ENCODE measurements at regions not wholly inside any gene's neighbourhood (a gene's known extent, or its start where the extent isn't known, plus 50 kb on each side); places are given as distances from the start of the nearest gene placed in this dataset.

DNA sequence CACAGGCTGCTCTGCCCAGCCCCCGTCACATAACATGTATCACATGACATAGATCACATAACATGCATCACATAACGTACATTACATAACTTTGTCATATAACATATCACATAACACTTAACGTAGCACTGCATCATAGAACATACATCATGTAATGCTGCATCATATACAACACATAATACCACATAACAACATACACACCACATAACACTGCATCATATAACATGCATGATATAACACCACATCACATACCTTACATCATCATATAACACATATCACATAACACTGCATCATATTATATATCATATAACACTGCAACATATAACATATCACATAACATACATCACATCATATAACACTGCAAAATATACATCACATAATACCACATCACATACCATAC, 83.8 kb downstream of the AXIN2 start:
- no peak for DNase-seq (ENCODE audit: low spot score)

- no peak for DNase-seq (ENCODE audit: low spot score)
These were observed 86.8 kb downstream of the AXIN2 start for GRCh38 chr17:65474660-65475059.

- DNase-seq (ENCODE audit: low spot score), result no peak
These were observed 87.5 kb downstream of the AXIN2 start for GRCh38 chr17:65473985-65474384.

DNA sequence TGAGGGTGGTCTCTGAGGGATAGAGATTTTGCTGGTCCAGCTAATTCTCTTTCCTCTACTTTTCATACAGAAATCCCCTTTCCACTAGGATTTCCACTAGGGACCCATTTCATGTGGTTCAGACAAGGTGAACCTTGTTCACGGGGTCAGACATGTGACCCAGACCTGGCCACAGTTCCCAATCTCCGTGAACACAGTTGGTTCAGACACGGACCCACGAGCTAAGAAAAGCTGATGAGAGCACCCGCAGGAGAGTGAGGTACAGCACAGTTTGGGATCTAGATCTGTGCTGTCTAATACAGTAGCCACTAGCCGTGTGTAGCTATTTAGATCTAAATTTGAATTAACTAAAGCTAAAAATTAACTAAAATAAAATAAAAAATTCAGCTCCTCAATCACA, 88.1 kb downstream of the AXIN2 start:
- no peak for DNase-seq (ENCODE audit: low spot score)

DNA sequence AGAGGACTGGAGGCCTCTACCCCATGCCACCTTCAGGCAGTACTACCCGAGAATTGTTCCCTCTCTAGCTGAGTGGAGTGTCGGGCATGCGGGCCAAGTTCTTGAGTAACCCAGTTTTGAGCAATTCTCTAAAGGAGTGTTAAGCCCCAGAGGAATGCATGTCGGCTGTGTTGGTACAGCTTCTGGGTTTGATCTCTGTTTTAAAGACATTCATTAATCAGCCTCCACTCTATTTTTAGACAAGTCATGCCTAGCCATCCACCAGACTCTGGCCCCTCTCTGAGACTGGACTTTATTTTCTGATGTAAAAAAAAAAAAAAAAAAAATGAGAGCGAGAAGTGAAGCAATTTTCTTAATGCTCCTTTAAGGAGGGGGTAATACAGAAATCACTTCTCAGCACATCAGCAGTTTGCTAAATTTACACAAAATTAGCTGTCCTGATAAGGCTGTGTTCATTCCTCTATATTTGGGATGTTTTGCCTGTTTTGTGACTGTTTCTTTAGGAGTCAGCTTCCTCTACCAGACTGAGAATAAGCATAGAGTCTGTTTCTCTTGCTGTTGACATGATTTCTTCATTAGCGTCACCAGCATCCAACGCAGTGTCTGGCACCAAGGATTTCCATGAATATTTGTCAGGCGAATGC, 88.7 kb downstream of the AXIN2 start:
- peak; percentile 20 for DNase-seq (ENCODE audit: low spot score)

DNA sequence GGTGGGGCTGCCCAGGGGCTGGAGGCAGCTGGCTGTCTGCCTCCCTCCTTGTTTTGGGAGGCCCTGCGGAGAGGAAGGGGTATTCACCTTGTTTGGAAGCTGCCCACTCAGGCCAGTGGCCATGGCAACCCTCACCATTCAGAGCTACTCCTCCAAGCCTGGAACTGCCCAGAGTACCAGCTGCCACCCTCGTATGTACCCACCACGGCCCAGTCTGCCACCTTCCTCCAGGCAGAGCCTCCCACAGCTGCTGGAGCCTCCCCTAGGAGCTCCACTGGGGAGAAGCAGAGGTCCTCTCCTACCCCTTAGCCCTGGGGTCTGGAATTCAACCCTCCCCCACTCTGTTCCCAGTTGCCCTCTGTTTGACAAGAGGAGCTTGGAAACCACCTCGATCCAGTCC, 90.7 kb downstream of the AXIN2 start:
- DNase-seq (ENCODE audit: low spot score), result no peak

DNA sequence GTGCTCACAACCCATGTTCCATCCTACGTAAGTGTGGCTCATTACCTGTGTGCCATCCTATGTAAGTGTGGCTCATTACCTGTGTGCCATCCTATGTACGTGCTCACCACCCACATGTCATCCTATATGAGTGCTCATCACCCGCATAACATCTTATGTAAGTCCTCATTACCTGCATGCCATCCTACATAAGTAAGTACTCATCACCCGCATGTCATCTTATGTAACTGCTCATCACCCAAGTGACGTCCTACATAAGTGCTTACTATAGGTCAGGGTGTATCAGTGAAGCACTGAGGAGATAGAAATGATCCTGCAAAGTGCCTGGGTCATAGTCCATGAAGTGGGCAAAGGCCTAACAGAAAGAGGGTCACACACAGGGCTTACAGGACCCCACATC, 93.1 kb downstream of the AXIN2 start:
- DNase-seq (ENCODE audit: low spot score), result no peak

GRCh38 chr17:65467156-65467555, 94.3 kb downstream of the AXIN2 start:
- no peak for DNase-seq (ENCODE audit: low spot score)

- DNase-seq (ENCODE audit: low spot score), result no peak
These were observed 94.9 kb downstream of the AXIN2 start for GRCh38 chr17:65466547-65466946.

GRCh38 chr17:65463242-65463641, 98.2 kb downstream of the AXIN2 start:
- no peak for DNase-seq (ENCODE audit: low spot score)

DNA sequence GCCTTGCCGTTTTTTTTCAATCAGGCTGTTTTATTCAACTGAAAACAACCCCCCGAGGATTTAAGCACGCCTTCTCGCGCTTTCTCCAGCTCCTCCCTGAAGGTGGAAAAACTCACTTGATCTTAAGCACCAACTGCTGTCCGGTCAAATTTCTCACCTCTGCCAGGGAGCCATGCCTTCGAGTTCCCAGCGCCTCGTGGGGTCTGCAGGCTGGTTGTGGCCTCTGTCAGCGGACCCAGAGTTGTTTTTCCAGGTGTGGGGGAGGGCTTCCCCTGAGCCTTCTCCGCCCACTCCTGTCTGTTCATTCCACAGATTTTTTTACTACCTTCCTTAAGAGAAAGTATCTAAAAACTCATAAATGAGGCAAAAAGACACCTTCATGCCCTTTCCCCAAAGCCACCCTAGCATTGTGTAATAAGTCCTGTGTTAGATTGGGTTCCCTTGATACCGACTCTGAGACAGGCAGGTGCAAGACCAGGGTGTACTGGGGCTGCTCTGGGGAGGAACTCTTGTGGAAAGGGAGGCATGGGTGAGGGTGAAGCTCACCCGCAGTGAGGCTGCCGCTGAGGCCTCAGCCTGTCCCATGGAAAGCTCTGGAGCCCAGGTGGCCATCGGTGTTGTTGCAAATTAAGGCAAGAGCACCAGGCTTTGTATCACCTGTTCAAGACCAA, 101.6 kb downstream of the AXIN2 start:
- no peak for DNase-seq (ENCODE audit: low spot score)

GRCh38 chr17:65457635-65458257, 103.7 kb downstream of the AXIN2 start:
- no peak for DNase-seq (ENCODE audit: low spot score)

GRCh38 chr17:65457183-65457582, 104.3 kb downstream of the AXIN2 start:
- no peak for DNase-seq (ENCODE audit: low spot score)

DNA sequence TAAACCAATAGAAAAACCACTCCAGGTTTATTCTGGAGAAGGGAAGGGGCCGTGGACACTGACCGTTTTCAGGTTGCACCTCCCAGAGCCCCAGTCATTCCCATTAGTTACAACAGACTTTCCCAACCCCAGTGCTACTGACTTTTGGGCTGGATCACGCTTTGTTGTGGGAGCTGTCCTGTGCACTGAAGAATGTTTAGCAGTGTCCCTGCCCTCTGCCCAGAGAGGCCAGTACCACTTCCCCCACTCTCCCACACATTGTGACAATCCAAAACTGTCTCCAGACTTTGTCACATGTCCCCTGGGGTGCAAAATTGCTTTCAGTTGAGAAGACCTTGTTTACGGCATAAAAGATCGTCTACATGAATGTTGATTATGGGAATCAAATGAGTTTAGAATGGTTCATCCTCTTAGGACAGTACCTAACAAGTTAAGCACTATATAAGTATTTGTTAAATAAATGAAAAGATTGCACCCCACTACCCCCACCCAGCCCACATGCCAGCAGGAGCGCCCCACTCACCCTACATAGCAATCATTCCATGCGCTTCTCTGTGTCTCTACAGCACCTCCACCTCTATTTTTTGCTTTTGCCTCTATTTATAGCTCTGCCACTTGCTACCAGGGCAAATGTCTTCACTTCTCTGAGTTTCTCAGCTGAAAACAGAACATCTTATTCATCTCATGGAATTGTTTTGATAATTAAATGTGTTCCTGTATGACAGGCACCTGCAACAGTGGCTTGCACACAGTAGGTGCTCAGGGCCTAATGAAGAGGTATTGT, 104.9 kb downstream of the AXIN2 start:
- DNase-seq (ENCODE audit: low spot score), result no peak

DNA sequence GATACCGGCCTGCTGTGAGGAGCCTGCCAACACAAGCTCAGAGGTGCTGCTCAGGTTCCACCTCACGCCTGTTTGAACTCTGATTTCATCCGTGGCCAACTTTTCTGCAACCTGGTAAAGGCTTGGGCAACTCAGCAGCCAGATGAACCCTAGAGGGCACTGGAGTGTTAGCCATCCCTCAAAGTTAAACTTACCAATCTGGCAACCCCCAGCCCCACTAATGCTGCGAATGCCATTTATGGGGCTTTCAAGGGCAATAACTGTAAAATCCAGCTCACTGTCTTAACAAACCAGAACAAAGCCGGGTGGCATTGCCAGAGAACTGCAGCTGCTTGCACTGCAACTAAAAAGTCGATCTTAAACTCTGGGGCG, 105.5 kb downstream of the AXIN2 start:
- no peak for DNase-seq (ENCODE audit: low spot score)

GRCh38 chr17:65455154-65455971, 106.1 kb downstream of the AXIN2 start:
- no peak for DNase-seq (ENCODE audit: low spot score)

DNA sequence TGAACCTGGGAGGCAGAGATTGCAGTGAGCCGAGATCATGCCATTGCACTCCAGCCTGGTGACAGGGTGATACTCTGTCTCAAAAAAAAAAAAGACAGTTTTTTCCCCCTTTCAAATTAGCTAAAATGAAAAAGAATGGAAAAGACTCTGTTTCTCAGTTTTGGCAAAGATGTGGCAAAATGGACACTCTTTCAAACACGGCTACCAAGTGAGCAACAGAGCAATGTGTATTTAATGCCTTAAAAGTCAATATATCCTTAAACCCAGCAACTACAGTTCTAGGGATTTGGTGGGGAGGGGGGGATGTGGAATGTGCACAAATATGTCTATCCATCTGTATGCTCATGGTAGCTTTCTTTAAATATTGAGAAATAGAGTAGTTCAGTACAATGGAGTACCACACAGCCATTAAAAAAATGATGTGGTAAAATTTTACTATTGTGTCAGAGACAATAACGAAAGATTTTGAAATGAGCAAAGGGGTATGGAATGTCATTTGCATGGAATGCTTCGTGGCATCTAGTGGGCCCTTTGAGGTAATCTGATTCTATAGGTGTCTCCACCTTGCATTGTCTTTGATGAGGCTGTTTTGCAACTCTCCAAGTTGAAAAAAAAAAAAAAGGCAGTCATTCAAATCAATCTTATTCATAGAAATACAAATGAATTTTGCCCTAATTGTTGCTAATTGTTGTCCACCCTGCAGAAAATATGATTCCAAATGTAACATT, 108.1 kb downstream of the AXIN2 start:
- no peak for DNase-seq (ENCODE audit: low spot score)

DNA sequence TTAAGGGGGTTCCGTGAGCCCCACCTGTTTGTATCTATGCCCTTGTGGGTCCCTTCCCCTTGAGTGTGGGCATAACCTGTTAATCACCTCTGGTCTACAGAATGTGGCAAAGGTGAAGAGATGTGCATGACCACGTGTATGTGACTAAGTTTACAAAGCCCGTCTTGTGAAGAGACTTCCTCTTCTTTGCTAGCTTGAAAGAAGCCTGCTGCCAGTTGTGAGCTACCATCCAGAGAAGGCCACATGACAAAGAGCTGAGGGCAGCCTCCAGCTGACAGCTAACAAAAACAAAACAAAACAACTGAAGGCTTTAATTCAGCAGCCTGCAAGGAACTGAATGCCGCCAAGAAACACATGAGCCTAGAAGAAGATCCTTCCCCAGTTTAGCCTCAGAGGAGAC, 112.0 kb downstream of the AXIN2 start:
- no peak for DNase-seq (ENCODE audit: low spot score)

GRCh38 chr17:65447823-65448222, 113.6 kb downstream of the AXIN2 start:
- DNase-seq (ENCODE audit: low spot score), result no peak

DNA sequence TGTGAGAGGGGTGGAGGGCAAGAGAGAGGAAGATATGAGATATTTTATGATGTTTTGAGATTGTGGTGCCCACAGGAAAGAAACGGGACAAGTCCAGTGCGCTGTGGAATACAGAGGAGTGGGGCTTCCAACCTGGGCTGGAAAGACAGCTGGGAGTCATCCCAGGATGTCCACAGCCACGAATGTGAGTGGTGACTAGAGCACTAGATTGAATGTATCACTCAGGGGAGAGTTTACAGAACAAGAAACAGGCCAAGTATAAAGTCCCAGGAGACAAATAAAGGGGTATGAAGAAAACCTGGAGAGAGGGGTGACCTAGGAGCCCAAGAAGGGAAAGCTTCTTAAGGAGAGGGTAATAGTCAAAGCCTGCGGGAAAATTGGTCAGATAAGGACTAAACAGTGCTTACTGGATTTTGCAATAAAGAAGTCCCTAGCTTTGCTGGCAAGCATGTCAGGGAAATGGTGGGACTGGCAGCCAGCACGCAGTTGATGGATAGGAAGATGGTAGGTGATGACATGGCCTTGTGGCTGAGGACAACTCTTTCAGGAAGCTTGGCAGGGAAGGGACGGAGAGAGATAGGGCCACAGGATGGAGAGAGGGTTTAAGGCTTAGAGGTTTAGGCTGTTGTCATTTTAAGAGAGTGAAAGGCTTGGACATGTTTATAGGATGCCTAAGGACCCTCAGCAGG, 114.5 kb downstream of the AXIN2 start:
- DNase-seq (ENCODE audit: low spot score), result no peak

GRCh38 chr17:65446043-65446442, 115.4 kb downstream of the AXIN2 start:
- DNase-seq (ENCODE audit: low spot score), result no peak
